HG03159 (cell line): ENCODE measurements at regions not wholly inside any gene's neighbourhood (a gene's known extent, or its start where the extent isn't known, plus 50 kb on each side); places are given as distances from the start of the nearest gene placed in this dataset.

Experiments
- ATAC-seq: cut with Tn5 transposase; IDR thresholded peaks from one replicate; pipeline ENCODE4 v1.9.1; 2021; ENCODE audit warnings: mild to moderate bottlenecking, moderate library complexity; ENCODE audit not compliant: unreplicated experiment

DNA sequence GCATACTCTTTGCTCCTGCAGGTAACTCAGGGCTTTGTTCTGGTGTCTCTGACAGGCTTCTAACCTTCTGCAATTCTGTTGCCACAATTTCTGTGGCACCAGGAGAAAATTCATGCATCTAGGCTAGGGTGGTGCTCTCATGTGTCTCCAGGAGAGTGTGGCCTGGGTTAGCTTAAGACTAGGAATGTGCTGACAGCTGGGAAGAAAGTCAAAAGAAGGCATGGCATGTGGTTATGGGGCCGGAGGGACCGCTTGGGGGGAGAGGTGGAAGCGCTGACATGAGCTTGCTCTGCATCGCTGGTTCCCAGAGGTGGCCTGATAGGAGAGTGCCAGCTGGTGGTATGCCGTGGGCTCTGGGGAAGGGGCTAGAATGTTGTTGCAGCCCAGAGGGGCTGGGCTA, 173.3 kb upstream of the TNP1 start:
- ATAC-seq, result no peak

DNA sequence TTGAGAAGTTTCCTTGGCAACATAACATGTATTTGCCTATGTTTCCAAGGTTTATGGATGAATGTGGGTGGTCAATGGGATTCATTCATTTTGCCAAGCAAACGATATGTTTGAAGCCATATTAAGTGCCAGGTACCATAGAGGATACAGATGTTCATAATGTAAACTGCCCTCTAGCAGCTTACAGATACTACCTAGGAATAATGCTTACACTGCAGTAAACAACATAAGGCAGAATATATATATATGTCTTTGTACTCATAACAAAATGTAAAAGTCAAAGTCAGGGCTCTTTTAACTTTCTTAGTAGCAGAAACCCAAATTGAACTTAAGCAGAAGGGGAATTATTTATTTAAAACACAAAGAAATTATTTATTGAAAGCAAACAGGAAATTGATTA, 171.6 kb upstream of the TNP1 start:
- no peak for ATAC-seq

DNA sequence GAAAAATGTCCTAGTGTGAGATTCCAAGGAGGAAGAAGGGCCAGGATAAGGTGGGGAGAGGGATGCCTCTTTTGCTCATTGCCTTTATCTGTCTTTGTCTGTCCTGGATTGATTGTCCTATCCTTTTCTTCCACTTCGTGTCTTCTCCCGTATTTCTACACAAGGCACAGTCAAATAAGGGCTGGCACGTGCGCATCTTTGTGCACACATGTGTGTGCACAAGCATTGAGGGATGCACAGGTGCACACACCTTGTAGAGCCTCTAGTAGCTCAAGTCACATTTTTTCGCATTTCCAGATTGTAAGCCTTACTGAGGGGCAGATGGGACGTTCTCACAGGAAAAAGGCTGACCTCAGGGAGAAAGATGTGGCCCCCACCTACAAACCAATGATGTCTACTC, 170.2 kb upstream of the TNP1 start:
- ATAC-seq, result no peak

GRCh38 chr2:217028128-217028527, 168.3 kb upstream of the TNP1 start:
- ATAC-seq, result no peak

GRCh38 chr2:217027414-217027813, 167.6 kb upstream of the TNP1 start:
- ATAC-seq, result no peak

GRCh38 chr2:217026569-217026968, 166.7 kb upstream of the TNP1 start:
- no peak for ATAC-seq

DNA sequence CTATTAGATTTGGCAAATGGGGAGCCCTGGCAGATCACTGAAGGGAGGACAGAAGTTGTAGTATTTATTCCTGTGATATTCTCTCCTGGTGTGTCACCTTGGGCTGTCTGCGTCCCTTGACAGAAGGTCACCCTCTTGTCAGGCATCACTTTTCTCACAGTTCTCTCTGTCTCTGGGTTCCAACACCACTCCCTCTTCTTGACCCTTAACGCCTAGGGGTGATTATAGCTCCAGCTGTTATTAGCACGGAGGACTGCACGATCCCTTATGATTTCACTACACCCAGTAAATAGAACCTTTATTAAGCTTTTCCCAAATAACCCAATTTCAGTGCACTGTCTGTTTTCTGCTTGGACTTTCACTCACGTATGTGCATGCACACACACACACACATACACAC, 166.3 kb upstream of the TNP1 start:
- no peak for ATAC-seq

GRCh38 chr2:217023611-217024010, 163.7 kb upstream of the TNP1 start:
- no peak for ATAC-seq

GRCh38 chr2:217017456-217018252, 157.8 kb upstream of the TNP1 start:
- ATAC-seq, result no peak

DNA sequence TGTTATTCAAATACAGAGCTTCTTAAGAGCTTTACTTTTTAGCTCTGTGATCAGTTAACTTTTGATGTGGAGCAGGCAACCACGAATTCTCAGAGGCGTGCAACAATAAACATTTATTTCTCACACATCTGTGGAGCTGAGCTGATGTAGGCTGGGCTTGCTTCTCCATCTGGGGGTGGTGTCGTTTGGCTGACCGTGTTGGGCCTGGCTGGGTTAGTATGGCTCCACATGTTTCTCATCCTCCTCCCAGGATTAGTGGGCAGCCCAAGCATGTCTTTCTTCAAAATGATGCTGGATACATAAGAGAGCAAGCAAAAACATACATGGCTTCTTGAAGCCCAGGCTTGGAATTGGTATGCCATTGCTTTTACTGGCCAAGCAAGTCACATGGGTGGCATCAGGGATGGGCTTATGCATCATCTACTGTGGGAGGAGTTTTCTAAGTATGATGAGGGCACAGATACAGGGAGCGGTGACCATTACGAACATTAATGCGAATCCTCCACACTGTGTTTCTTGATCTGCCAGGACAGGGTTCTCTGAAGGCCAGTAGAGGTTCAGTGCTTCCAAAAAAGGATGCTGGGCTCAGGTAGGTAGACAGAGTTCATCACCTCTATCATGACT, 157.0 kb upstream of the TNP1 start:
- no peak for ATAC-seq

DNA sequence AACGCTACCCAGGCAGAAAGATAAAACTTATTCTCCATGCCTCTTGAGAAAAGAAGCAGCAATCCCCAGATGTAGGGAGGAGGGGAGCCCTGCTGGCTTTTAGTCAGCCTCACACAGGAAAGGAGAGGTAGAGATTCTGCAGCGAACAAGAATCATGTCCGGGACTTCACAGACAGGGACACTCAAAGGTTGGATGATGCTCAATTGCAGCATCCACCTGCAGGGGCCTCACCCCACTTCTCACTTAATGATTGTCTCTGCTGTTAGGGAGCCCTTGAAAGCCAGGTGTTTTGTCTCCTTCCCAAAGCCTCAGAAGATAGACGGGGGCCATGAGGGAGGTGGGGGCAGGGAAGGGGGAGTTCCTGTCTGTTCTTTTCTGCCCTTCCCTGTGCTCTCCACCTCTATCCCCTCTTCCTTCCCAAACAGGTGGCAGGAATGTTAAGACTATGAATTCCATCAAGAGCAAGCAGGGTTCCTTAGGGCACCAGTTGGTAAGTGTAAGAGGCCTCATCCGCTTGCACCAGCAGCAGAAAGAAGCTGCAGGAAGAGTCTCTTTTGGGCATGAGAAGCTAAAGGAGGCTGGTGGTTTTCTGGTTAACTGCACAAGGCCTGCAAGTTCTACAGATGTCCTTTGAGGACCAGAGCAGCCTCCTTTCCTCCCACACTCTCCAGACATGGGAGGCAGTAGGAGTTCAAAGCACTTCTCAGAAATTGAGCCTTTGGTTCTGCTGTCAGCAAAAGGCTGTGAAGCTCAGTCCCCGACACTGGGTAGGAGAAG, 154.7 kb upstream of the TNP1 start:
- ATAC-seq, result no peak

DNA sequence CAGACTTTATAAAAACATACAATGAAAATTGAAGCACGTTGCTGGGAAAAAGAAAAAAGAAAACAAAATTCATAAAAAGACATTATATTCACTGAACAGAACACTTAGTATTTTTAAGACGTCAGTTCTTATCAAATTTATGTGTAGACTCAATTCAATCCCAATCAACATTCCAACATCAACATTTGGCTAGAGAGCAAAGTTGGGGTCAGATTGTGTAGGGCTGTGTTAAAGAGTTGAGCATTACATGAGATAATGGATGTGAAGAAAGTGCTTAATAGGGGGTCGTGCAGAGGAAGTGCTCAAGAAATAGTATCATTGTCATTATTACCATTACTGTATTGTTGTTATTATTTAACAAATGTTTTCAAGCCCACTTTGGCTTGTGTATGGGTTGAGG, 154.1 kb upstream of the TNP1 start:
- ATAC-seq, result no peak

GRCh38 chr2:217011576-217011975, 151.7 kb upstream of the TNP1 start:
- ATAC-seq, result no peak

- no peak for ATAC-seq
These were observed 150.3 kb upstream of the TNP1 start for GRCh38 chr2:217010173-217010572.

DNA sequence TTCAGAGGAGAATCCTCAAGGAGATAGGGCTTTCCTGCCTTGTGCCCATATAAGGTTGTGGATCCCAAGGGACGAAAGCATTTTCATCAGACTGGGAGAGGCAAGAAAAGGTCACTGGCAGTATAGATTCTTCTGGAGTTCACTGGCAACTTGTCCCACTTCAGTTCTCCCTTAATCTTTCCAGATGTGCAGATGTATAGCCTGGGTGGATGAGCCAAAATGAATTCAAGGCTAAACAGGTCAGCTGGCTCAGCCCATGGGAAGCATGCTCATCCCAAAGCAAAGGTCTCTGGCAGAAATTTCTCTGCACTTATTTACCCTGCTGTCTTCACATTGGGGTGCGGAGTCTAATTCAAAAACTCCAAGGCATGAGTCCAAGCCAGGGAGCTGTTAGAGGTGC, 148.9 kb upstream of the TNP1 start:
- no peak for ATAC-seq

GRCh38 chr2:217006217-217006616, 146.4 kb upstream of the TNP1 start:
- no peak for ATAC-seq

DNA sequence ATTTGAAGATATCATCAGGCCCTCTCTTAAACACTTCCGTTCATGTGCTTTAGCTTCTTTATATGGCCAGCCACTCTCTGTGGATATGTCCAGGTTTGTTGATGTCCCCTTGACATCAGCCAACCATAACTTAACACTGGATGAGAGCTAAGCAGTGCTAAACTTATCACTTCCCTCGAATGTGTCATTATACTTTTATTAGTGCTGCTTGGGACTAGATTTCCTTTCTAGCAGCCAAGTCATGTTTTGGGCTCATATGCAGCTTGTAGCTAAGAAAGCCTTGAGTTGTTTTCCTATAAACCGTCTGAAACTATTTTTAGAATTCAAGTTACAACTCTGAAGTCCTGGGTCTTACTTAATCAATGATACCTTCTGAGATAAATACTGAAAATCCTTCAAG, 144.8 kb upstream of the TNP1 start:
- no peak for ATAC-seq

DNA sequence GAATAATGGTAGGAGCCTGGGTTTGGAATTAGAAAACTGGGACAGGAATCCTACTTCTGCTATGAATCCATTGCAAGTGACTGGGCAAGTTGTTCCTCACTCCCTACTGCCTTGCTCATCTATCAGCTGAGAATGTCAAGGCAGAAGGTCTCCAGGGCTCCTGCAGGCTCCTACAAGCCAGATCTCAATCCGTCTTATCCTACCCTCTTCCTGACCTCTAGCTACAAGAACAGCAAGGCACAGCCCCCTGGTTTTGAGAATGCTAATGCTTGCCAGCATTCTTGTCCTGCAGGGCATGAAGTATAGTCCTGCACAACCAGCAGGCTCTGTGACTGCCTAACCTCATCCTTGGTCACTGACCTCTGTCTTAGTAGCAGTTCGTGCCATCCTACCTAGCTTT, 141.9 kb upstream of the TNP1 start:
- no peak for ATAC-seq

GRCh38 chr2:217000406-217000805, 140.5 kb upstream of the TNP1 start:
- no peak for ATAC-seq

DNA sequence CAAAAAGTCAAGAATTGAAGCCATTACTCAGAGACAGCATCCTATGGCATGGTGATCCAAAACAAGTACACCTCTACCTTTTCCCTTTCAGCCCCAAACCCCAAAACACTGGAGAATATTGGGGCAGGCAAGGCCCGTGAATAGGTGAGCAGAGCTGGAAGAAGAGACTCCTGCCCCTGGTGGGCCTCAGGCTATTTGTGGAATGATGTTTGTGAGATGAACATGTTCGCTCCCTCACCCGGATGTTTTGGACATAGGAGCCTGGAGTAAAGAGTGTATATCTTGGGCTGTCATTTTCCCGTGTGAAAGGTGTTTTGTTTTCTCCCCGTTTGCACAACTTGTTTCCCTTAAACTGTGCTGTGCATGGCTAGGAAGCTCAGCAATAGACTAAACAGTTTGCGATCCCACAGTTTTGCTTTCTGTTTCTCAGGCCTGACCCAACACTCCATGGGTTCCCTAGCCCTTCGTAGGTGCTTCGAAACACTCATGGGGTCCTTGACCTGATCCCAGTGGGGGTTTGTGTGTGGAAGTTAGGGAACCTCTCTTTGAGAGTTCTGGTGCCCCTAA, 136.5 kb upstream of the TNP1 start:
- ATAC-seq, result no peak

GRCh38 chr2:216994353-216994854, 134.5 kb upstream of the TNP1 start:
- no peak for ATAC-seq
